GM19452 (cell line): ENCODE measurements at regions not wholly inside any gene's neighbourhood (a gene's known extent, or its start where the extent isn't known, plus 50 kb on each side); places are given as distances from the start of the nearest gene placed in this dataset.

Experiments used
- ATAC-seq: cut with Tn5 transposase; IDR thresholded peaks from one replicate; pipeline ENCODE4 v1.9.1; 2021; ENCODE audit not compliant: unreplicated experiment

- ATAC-seq = no peak
These were observed 115.4 kb upstream of the NAV2 start for GRCh38 chr11:19597206-19597605.

- no peak for ATAC-seq
These were observed 116.5 kb upstream of the NAV2 start for GRCh38 chr11:19595840-19596751.

DNA sequence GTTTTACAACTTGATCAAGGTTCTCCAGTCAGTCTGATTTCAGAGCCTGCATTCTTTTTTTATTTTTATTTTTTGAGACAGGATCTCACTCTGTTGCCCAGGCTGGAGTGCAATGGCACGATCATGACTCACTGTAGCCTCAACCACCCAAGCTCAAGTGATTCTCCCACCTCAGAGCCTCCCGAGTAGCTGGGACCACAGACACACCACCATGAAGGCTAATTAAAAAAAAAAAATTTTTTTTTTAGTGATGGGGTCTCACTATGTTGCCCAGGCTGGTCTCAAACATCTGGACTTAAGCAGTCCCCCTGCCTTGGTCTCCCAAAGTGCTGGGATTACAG, 117.2 kb upstream of the NAV2 start:
- no peak for ATAC-seq

- ATAC-seq = no peak
These were observed 118.3 kb upstream of the NAV2 start for GRCh38 chr11:19594326-19594725.

GRCh38 chr11:19592842-19593241, 119.8 kb upstream of the NAV2 start:
- ATAC-seq = no peak

DNA sequence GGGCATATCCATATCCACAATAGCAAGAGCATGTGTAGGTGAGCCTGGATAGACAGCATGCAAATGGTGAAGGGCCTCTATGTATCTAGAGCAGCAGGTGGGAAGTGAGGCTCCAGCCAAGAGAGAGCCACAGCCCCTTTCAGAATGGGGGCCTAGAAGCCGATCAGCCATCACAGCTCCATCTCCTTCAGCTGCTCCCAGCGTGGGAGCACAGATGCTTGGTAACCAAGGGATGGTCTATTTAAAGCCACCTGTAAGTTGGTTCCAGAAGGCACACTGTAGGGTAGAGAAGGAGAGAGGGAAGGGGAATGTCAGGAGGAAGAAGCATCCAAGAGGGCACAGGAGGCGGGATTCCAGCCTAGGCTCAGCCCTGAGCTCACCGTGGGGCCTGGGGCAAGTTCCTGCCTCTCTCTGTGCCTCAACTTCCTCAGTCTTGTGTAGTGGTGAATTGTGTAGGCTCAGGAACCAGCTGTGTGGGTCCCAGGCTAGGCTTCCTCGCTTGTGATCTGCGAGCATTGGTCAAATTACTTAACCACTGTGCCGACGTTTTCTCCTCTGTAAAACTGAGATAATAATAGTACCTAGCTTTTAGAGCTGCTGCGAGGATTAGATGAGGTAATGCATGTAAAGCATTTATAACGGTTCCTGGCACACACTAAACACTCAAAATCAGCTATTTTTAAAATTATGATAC, 122.9 kb upstream of the NAV2 start:
- ATAC-seq = no peak

DNA sequence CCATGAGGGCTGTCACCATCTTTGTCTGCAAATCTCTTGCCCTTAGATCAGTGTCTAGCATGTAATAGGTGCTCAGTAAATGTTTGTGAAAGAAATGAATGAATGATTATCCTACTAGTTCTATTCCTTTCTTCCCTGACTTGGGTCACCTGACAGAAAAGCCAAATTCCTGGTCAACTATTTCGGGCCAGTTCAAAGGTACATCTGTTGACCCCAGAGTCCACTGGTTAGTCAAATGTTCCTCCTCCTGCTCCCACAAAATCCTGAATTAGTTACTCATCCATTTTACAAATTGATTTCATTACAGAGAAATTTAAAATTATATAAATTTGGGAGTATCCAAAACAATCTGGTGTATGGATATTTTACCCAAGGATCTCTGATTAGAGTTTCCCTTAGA, 124.7 kb upstream of the NAV2 start:
- ATAC-seq = no peak

GRCh38 chr11:19580646-19581045, 132.0 kb upstream of the NAV2 start:
- ATAC-seq = no peak

GRCh38 chr11:19579957-19580356, 132.7 kb upstream of the NAV2 start:
- ATAC-seq = no peak

- ATAC-seq = no peak
These were observed 133.8 kb upstream of the NAV2 start for GRCh38 chr11:19578871-19579270.

DNA sequence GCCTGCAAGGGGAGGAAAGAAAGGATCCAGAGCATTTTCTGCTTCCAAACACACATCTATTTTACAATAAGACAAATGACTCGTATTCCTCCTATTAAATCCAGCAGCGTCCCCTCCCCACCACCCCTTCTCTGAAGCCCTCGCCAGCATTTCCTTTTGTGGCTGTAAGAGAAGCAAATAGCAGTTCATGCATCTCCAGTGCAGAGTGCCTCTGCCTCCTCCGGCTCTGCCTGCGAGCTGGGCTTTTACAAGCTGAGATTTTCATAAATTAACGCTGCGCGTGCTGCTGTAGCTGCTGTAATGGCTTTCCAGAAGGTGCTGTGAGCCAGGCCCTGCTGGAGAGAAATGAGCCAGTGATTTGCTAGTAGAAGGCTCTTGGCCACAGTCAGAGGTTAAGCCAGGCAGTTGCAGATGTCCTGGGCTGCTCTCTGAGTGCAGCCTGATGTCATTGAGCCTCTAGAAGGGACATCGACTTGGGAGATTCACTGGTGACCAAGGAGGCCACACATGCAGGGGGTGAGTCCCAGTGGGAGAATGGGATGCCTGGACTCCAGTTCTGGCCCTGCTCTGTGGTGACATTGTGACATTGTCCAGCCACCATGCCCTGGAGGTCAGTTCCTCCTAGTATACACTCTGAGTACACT, 134.5 kb upstream of the NAV2 start:
- ATAC-seq = no peak

- no peak for ATAC-seq
These were observed 135.2 kb upstream of the NAV2 start for GRCh38 chr11:19577391-19577975.

- ATAC-seq = no peak
These were observed 135.7 kb upstream of the NAV2 start for GRCh38 chr11:19576903-19577302.

DNA sequence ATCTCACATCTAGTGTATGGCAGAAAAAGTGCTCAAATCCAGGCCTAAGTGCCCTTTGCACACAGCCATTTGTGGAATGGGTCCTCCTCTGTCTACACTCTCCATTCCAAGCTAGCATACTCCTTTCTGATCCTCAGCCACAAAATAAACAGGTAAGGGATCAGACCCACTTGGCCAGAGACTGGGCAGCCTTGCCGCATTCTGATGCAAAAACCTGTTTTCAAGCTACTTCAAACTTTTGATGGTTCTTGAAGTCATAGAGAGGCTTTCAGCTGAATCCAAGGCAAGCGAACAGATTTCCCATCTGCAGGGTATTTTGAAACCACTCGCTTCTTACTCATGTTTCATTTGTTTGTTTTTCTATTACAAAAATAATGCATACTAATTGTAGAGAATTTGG, 136.6 kb upstream of the NAV2 start:
- no peak for ATAC-seq

- no peak for ATAC-seq
These were observed 137.7 kb upstream of the NAV2 start for GRCh38 chr11:19574916-19575315.

- ATAC-seq = no peak
These were observed 139.0 kb upstream of the NAV2 start for GRCh38 chr11:19573666-19574065.

DNA sequence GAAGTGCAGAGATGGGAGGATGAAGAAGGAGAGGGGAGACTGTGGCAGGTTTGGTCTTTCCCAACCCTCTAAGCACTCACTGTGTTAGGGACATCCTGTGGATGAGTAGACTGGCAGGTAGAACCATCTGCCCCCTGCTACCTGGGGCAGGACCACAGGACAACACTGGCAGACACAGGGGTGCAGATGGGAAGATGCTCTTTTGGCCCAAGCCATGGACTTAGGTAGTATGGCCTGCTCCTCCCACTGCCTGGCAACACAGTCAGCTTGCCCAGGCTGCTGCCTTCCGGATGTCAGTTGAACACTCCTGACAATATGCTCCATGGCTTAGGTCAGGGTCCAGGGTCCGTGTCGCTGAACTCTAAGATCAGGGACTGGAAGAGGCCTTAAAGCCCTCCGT, 140.7 kb upstream of the NAV2 start:
- no peak for ATAC-seq

DNA sequence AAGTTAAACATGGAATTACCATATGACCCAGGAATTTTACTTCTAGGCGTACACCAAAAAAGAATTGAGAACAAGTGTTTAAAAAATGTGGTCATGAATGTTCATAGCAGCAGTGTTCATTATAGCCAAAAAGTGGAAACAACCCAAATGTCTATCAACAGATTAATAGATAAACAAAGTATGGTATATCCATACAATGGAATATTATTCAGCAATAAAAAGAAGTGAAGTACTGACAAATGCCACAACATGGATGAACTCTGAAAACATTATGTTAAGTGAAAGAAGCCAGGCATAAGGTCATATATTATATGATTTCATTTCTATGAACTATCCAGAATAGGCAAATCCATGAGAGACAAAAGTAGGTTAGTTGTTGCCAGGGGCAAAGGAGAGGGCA, 141.7 kb upstream of the NAV2 start:
- ATAC-seq = no peak

DNA sequence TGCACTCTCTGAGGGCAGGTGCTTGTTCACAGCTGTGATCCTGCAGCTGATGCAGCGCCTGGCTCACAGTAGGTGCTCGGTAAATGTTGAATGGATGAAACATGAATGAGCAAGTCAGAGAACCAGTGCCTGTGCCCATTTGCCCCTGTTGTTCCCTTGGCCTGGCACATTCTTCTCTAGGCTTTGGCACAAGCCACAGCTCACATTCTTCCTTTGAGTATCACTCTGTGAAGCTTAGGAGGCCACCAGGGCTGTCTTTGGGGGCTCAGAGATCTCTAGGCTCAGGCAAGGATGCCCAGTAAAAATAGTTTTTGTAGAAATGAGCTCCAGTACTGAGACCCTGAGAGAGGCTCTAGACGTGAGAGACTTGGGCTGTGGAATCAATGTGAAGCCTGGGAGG, 144.6 kb upstream of the NAV2 start:
- ATAC-seq = no peak

DNA sequence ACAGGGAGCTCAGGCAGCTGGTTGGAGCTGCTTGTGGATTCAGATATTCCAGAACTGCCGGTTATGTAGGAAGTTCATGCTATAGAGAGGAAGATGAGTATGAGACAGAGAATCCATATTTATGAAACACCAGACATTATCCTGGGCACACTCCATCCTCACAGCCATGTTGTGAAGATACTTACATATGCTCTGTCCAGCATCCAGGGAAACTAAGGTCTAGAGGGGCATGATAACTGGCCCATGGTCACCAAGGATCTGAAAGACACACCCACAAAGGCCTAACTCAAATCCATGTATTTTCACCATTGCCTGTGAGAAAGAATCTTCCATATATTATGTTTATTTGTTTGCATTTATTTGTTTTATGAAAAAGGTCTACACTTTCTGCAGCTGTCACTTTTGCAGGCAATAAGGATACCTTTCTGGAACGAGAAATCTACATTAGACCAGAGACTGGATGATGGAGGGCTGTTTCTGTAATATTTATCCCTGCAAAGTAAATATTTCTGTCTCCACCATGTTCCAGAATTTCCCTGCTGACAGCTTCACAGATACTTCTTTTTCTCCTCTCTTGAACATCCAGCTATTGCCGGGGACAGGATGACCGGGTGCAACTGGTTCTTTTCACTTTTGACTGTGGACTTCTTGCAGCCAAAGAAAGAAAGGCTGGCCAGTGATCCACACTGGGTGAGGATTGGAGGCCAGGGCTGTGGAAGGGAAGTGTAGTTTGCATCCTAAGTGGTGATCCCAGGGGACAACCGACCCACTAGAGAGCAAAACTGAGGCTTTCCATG, 145.9 kb upstream of the NAV2 start:
- ATAC-seq = no peak

- no peak for ATAC-seq
These were observed 147.0 kb upstream of the NAV2 start for GRCh38 chr11:19565639-19566038.
